Endodermal cell (in vitro differentiated cells): ENCODE measurements at regions not wholly inside any gene's neighbourhood (a gene's known extent, or its start where the extent isn't known, plus 50 kb on each side); places are given as distances from the start of the nearest gene placed in this dataset.
A peak's percentile ranks its signal among the peaks of the same experiment; 100 is the strongest.

ENCODE experiments used
- DNase-seq: peaks from one replicate; pipeline ENCODE4 v3.0.0-alpha.2; 2017
- H3K27ac ChIP-seq: 2 replicates; pipeline ENCODE4 v1.5.1; 2013; ENCODE audit warnings: mild to moderate bottlenecking, low read depth, low read length, moderate library complexity
- H3K27me3 ChIP-seq: 2 replicates; pipeline ENCODE4 v1.6.1; 2013; ENCODE audit warnings: mild to moderate bottlenecking, low read length, moderate library complexity; ENCODE audit not compliant: insufficient read depth, control insufficient read depth, poor library complexity, severe bottlenecking
- H3K36me3 ChIP-seq: 2 replicates; pipeline ENCODE4 v1.7.0; 2013; ENCODE audit warnings: mild to moderate bottlenecking, low read length, moderate library complexity; ENCODE audit not compliant: control insufficient read depth, insufficient read depth
- H3K4me1 ChIP-seq: one replicate; pipeline ENCODE4 v1.7.0; 2013; ENCODE audit warnings: low read length; ENCODE audit not compliant: control insufficient read depth, insufficient read depth
- H3K4me3 ChIP-seq: 2 replicates; pipeline ENCODE4 v1.5.1; 2013; ENCODE audit warnings: mild to moderate bottlenecking, low read length, moderate library complexity
- H3K9ac ChIP-seq: 2 replicates; pipeline ENCODE4 v1.6.1; 2013; ENCODE audit warnings: mild to moderate bottlenecking, low read length, moderate library complexity; ENCODE audit not compliant: poor library complexity, severe bottlenecking; ENCODE audit errors: extremely low read depth
- H3K9me3 ChIP-seq: 2 replicates; pipeline ENCODE4 v1.6.1; 2013; ENCODE audit warnings: mild to moderate bottlenecking, low read length, moderate library complexity; ENCODE audit not compliant: control insufficient read depth
- H3K27ac Mint-ChIP-seq: 2 replicates; pipeline ENCODE4 v1.8.0; 2020; ENCODE audit warnings: mixed read lengths
- H3K27me3 Mint-ChIP-seq: 2 replicates; pipeline ENCODE4 v1.8.0; 2021; ENCODE audit warnings: mild to moderate bottlenecking, mixed read lengths; ENCODE audit not compliant: insufficient read depth
- H3K36me3 Mint-ChIP-seq: 2 replicates; pipeline ENCODE4 v1.8.0; 2020; ENCODE audit warnings: low read depth, mixed read lengths
- H3K4me1 Mint-ChIP-seq: 2 replicates; pipeline ENCODE4 v1.8.0; 2020; ENCODE audit warnings: mixed read lengths
- H3K4me3 Mint-ChIP-seq: 2 replicates; pipeline ENCODE4 v1.8.0; 2020; ENCODE audit warnings: mild to moderate bottlenecking, moderate library complexity, mixed read lengths
- H3K9me3 Mint-ChIP-seq: 2 replicates; pipeline ENCODE4 v1.8.0; 2020; ENCODE audit warnings: mild to moderate bottlenecking, mixed read lengths
- WGBS, 2 experiments: methylation state at CpG; one replicate each; pipeline versions ENCODE4 v1.1.5 to v1.1.7; 2013; ENCODE audit warnings: missing lambda C conversion rate in 2 of 2, mixed read lengths in 1 of 2; ENCODE audit not compliant: insufficient coverage in 1 of 2, insufficient read length in 1 of 2; 5-methylcytosine and 5-hydroxymethylcytosine counted together
- TF ChIP-seq, protein P1 (sequence below): fragments of 200-600 bp; sonication (generic); conservative IDR thresholded peaks from 2 replicates; pipeline ENCODE4 v1.5.0; 2021; ENCODE audit warnings: antibody characterized with exemption, mild to moderate bottlenecking

DNA sequence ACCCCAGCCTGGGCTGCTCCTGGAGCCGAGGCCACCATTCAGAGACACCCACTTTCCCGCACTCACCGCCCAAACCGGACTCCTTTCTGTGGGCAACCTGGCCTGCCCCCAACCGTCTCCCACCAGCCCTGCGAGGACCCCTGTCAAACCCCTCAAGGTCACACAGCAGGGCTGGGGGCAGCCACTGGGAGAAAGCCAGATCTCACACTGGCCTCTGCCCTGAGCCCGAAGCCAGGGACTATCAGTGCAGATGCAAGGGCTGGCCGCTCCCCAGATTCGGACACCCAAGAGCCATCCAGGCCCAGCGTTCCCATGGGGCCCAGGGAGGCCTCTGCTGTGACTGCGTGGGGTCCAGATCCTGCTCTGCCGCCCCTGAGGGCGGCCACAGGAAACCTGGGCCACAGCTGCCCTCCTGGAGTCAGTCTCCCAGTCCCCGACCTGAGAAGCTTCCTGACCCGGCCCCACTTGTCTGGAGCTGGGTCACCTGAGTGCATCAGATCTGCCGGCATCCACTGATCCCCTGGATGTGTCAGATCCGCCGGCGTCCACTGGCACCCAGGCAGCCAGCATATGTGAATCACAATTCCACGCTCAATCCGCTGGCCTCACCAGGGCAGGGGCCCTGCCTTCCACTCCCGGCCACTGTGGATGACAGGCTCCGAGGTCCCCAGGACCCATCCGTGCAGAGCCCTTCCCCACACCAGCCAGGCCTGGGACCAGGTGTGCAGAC lies 139.7 kb downstream of the BRD1 start:
- no peaks in the 10 kb centered on the region for H3K27me3 ChIP-seq
- no peaks in the 10 kb centered on the region for H3K9me3 ChIP-seq
- H3K9me3 Mint-ChIP-seq: peaks cover 23% of the 10 kb centered on the region
- WGBS, 2 experiments: 89 to 91% methylated on average over 16 to 24 of the region's 24 CpGs
- peak; percentile 35 for DNase-seq
- H3K4me1 ChIP-seq: no peaks in the 10 kb centered on the region
- H3K27ac ChIP-seq: no peak overlapping the region
- H3K4me3 Mint-ChIP-seq: no peak overlapping the region
- no peak overlapping the region for H3K9ac ChIP-seq
- TF ChIP-seq, protein P1, sequence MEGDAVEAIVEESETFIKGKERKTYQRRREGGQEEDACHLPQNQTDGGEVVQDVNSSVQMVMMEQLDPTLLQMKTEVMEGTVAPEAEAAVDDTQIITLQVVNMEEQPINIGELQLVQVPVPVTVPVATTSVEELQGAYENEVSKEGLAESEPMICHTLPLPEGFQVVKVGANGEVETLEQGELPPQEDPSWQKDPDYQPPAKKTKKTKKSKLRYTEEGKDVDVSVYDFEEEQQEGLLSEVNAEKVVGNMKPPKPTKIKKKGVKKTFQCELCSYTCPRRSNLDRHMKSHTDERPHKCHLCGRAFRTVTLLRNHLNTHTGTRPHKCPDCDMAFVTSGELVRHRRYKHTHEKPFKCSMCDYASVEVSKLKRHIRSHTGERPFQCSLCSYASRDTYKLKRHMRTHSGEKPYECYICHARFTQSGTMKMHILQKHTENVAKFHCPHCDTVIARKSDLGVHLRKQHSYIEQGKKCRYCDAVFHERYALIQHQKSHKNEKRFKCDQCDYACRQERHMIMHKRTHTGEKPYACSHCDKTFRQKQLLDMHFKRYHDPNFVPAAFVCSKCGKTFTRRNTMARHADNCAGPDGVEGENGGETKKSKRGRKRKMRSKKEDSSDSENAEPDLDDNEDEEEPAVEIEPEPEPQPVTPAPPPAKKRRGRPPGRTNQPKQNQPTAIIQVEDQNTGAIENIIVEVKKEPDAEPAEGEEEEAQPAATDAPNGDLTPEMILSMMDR: no peak
- H3K36me3 Mint-ChIP-seq: no peaks in the 10 kb centered on the region
- H3K36me3 ChIP-seq: no peaks in the 10 kb centered on the region
- no peak overlapping the region for H3K27ac Mint-ChIP-seq
- H3K4me1 Mint-ChIP-seq: no peaks in the 10 kb centered on the region
- peaks cover 2% of the 10 kb centered on the region for H3K27me3 Mint-ChIP-seq
- H3K4me3 ChIP-seq: no peak overlapping the region

DNA sequence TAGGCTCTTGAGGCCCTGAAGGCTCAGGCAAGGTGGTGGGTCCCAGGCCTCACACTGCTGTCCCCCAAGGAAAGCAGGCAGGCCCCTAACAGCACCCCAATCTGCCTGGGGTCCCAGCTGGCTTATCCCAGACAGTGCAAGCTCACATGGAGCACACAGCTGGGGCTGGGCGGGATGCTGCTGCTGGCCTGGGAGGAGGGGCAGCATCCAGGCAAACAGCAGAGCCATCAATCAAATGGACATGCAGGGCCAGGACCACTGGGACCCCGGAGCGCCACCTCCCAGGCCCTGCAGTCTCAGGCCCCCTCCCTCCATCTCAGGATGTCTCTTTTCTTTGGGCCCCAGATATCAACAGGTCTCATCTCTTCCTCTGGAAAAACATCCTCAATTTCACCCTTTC lies 140.3 kb downstream of the BRD1 start:
- H3K27me3 ChIP-seq: no peaks in the 10 kb centered on the region
- H3K9me3 ChIP-seq: no peaks in the 10 kb centered on the region
- no peak overlapping the region for H3K4me3 ChIP-seq
- TF ChIP-seq, protein P1: no peak
- Mint-ChIP-seq H3K4me3 (no peak overlapping the region), H3K27me3 (peaks cover 2% of the 10 kb centered on the region), H3K36me3 (no peaks in the 10 kb centered on the region), H3K9me3 (peaks cover 21% of the 10 kb centered on the region), H3K27ac (no peak overlapping the region), H3K4me1 (no peaks in the 10 kb centered on the region)
- no peaks in the 10 kb centered on the region for H3K36me3 ChIP-seq
- DNase-seq: peak; percentile 11
- H3K9ac ChIP-seq: no peak overlapping the region
- WGBS, 2 experiments: 71 to 86% methylated on average over 1 to 3 of the region's 3 CpGs
- no peak overlapping the region for H3K27ac ChIP-seq
- H3K4me1 ChIP-seq: no peaks in the 10 kb centered on the region

DNA sequence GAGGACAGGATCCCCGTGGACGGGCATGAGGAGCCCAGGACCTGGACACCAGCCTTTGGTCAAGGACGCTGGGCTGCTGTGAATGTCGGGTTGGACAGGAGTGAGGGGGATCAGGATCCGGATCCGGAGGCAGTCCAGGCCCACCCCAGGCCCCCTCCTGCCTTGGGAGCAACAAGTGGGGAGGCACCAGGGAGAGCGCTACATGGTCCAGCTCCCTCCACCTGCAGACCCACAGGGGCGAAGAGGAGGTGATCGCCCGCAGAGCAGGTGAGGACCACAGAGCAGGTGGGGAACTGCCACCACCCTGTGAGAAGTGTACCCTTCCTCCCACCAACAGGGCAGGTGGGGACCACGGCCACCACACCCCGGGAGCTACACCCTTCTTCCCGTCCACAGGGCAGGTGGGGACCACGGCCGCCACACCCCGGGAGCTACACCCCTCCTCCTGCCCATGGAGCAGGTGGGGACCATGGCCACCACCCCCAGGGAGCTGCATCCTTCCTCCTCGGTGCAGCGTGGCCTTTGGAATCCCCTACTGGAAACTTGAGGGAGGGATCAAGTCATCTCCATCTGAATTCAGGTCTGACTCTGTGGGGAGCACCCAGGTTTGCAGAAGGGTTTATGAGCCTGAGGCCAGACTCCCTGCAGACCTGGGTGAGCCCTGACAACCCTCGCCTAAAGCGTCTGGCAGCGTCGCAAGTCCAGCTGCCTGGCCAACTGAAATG lies 141.0 kb downstream of the BRD1 start:
- H3K4me1 ChIP-seq: no peaks in the 10 kb centered on the region
- no peaks in the 10 kb centered on the region for H3K27me3 ChIP-seq
- Mint-ChIP-seq H3K27ac (no peak overlapping the region), H3K4me3 (no peak overlapping the region), H3K4me1 (no peaks in the 10 kb centered on the region), H3K27me3 (peaks cover 2% of the 10 kb centered on the region), H3K9me3 (peaks cover 14% of the 10 kb centered on the region), H3K36me3 (no peaks in the 10 kb centered on the region)
- H3K36me3 ChIP-seq: no peaks in the 10 kb centered on the region
- DNase-seq: peak; percentile 20
- no peaks in the 10 kb centered on the region for H3K9me3 ChIP-seq
- H3K27ac ChIP-seq: no peak overlapping the region
- no peak overlapping the region for H3K4me3 ChIP-seq
- TF ChIP-seq, protein P1: no peak
- no peak overlapping the region for H3K9ac ChIP-seq
- WGBS, 2 experiments: 84 to 89% methylated on average over 19 to 22 of the region's 22 CpGs
